ENCODE measurements at regions not wholly inside any gene's neighbourhood (a gene's known extent, or its start where the extent isn't known, plus 50 kb on each side); places are given as distances from the start of the nearest gene placed in this dataset.

- H3K4me1 ChIP-seq (ENCODE audit: control insufficient read depth, insufficient read depth, low read length): no peaks in the 10 kb centered on the region
- no peak overlapping the region for H3K4me3 ChIP-seq (ENCODE audit: low read length)
- DNase-seq: no peak
- peaks cover 3% of the 10 kb centered on the region for H3K9me3 ChIP-seq (replicated peaks; ENCODE audit: control insufficient read depth, low read depth, low read length)
- no peaks in the 10 kb centered on the region for H3K36me3 ChIP-seq (ENCODE audit: control insufficient read depth, insufficient read depth, low read length)
- no peak overlapping the region for H3K27ac ChIP-seq (ENCODE audit: low read length)
- WGBS (ENCODE audit: insufficient coverage): 92% methylated on average over 2 of the region's 4 CpGs
- H3K27me3 ChIP-seq (ENCODE audit: control insufficient read depth, insufficient read depth, low read length): no peaks in the 10 kb centered on the region
Measured at GRCh38 chr4:103375278-103375677, 177.1 kb upstream of the CENPE start.

DNA sequence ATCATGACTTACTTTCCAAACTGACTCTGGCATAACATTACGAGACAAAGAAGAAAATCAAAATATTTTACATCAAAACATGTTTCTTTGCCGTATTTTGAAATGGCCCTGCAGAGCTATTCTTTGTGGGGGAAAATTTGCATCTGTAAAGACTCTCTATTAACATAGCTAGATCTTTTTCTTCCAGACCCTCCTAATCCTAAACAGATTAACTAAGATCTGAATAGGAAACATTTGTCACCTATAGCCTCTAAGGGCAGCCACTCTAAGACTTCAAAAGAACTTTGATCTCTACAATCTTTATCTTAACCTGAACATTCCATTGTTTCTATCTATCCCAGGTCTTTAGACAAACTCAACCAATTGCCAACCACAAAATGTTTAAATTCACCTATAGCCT, 176.6 kb upstream of the CENPE start:
- no peaks in the 10 kb centered on the region for H3K27me3 ChIP-seq (ENCODE audit: control insufficient read depth, insufficient read depth, low read length)
- no peaks in the 10 kb centered on the region for H3K36me3 ChIP-seq (ENCODE audit: control insufficient read depth, insufficient read depth, low read length)
- no peak overlapping the region for H3K27ac ChIP-seq (ENCODE audit: low read length)
- no peak for DNase-seq
- H3K4me3 ChIP-seq (ENCODE audit: low read length): no peak overlapping the region
- H3K4me1 ChIP-seq (ENCODE audit: control insufficient read depth, insufficient read depth, low read length): no peaks in the 10 kb centered on the region
- WGBS (ENCODE audit: insufficient coverage): no CpG with 5 or more reads among the region's 2 CpGs
- no peaks in the 10 kb centered on the region for H3K9me3 ChIP-seq (replicated peaks; ENCODE audit: control insufficient read depth, low read depth, low read length)

DNA sequence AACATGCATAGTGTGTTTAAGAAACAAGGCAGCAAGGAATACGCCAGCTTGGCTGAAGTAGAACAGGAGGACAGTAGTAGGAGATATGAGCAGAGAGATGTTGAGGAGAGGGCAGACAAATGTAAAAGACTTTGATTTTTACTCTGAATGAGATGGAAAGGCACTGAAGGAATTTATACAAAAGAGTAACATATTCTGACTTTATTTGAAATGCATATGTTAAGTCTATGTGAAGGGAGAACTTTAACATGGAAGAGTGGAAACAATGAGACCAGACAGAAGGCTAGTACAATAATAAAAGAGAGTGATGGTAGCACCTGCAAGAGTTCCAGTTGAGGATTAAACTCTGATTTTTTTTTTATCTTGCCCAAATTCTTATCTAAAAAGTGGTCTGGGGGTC, 176.2 kb upstream of the CENPE start:
- Histone ChIP-seq H3K4me3 (ENCODE audit: low read length) (no peak overlapping the region), H3K36me3 (ENCODE audit: control insufficient read depth, insufficient read depth, low read length) (no peaks in the 10 kb centered on the region), H3K9me3 (replicated peaks; ENCODE audit: control insufficient read depth, low read depth, low read length) (no peaks in the 10 kb centered on the region), H3K4me1 (ENCODE audit: control insufficient read depth, insufficient read depth, low read length) (no peaks in the 10 kb centered on the region), H3K27ac (ENCODE audit: low read length) (no peak overlapping the region), H3K27me3 (ENCODE audit: control insufficient read depth, insufficient read depth, low read length) (no peaks in the 10 kb centered on the region)
- WGBS (ENCODE audit: insufficient coverage): 78% methylated on average over 1 of the region's 1 CpG
- no peak for DNase-seq

DNA sequence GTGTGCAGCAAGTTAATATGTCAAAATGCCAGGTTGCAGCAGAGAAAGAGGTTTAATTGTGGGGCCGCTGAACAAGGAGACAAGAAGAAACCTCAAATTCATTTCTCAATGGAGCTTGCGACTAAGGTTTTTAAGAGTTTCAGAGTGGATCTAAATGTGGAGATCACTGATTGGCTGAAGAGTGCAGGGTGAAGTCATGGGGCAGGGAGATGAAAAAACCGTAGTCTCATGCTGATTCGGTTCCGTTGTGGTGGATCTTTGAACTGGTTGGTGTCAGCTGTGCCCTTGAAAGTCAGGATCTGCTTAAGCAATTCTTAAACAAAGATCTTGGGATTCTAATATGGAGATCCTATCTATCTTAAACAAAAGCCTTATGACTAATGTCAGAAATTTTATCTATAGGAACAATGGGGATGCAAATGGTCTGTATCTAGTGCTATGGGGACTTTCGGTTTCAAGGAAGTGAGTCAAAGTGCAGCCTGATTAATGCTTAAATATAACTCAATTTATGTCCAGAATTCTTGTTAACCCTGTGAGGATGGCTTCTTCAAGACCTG, 173.9 kb upstream of the CENPE start:
- 100% methylated on average over 1 of the region's 6 CpGs for WGBS (ENCODE audit: insufficient coverage)

GRCh38 chr4:103370336-103370735, 172.2 kb upstream of the CENPE start:
- H3K36me3 ChIP-seq (ENCODE audit: control insufficient read depth, insufficient read depth, low read length): no peaks in the 10 kb centered on the region
- DNase-seq: no peak
- H3K9me3 ChIP-seq (replicated peaks; ENCODE audit: control insufficient read depth, low read depth, low read length): no peaks in the 10 kb centered on the region
- H3K27me3 ChIP-seq (ENCODE audit: control insufficient read depth, insufficient read depth, low read length): no peaks in the 10 kb centered on the region
- H3K4me1 ChIP-seq (ENCODE audit: control insufficient read depth, insufficient read depth, low read length): peaks cover 3% of the 10 kb centered on the region
- no peak overlapping the region for H3K27ac ChIP-seq (ENCODE audit: low read length)
- H3K4me3 ChIP-seq (ENCODE audit: low read length): no peak overlapping the region
- WGBS (ENCODE audit: insufficient coverage): no CpG with 5 or more reads among the region's 5 CpGs

More for the DNA sequence above, 173.9 kb upstream of the CENPE start:
- Histone ChIP-seq H3K27me3 (ENCODE audit: control insufficient read depth, insufficient read depth, low read length) (no peaks in the 10 kb centered on the region), H3K9me3 (replicated peaks; ENCODE audit: control insufficient read depth, low read depth, low read length) (no peaks in the 10 kb centered on the region), H3K27ac (ENCODE audit: low read length) (no peak overlapping the region), H3K36me3 (ENCODE audit: control insufficient read depth, insufficient read depth, low read length) (no peaks in the 10 kb centered on the region), H3K4me3 (ENCODE audit: low read length) (no peak overlapping the region), H3K4me1 (ENCODE audit: control insufficient read depth, insufficient read depth, low read length) (no peaks in the 10 kb centered on the region)
- no peak for DNase-seq

DNA sequence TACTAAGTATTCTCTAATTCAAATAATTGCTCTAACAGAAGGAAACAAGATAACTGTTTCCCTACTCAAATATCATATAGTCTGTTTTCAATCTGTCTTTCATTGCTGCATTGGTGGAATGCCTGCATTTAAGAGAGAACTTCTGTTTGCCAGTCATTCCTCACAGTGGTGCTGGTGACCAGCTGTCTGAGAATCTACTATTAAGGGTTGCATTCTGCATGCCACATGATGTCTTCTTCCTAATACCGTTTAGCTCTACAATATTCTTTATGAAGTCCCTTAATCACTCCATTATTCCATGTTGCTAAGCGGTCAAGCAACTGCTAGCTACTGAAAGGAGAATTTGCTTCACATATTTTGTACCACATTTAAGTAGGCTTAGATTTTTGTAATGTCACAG, 167.1 kb upstream of the CENPE start:
- no peaks in the 10 kb centered on the region for H3K36me3 ChIP-seq (ENCODE audit: control insufficient read depth, insufficient read depth, low read length)
- peaks cover 3% of the 10 kb centered on the region for H3K4me1 ChIP-seq (ENCODE audit: control insufficient read depth, insufficient read depth, low read length)
- WGBS (ENCODE audit: insufficient coverage): no CpG with 5 or more reads among the region's 2 CpGs
- H3K9me3 ChIP-seq (replicated peaks; ENCODE audit: control insufficient read depth, low read depth, low read length): no peaks in the 10 kb centered on the region
- H3K4me3 ChIP-seq (ENCODE audit: low read length): no peak overlapping the region
- DNase-seq: peak; percentile 32
- H3K27me3 ChIP-seq (ENCODE audit: control insufficient read depth, insufficient read depth, low read length): no peaks in the 10 kb centered on the region
- H3K27ac ChIP-seq (ENCODE audit: low read length): no peak overlapping the region

DNA sequence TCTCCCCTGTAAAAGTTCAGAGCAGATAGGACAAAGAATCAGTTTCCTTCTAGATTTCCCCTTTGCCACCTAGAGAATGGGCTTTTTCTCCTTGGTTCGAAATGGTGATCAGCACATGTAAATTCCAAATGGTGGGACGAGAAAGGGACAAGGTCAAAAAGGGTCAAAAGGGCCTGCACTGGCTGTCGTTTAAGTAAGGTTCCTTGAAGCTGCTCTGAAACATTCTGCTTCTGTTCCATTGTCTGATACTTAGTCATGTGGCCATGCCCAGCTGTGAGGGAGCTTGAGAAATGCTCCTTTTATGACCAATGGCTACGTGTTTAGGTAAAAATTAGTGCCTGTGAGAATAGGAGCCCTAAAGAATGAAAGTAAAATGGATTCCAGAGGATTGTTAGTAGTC, 165.9 kb upstream of the CENPE start:
- 56% methylated on average over 3 of the region's 4 CpGs for WGBS (ENCODE audit: insufficient coverage)
- H3K27me3 ChIP-seq (ENCODE audit: control insufficient read depth, insufficient read depth, low read length): no peaks in the 10 kb centered on the region
- no peak overlapping the region for H3K27ac ChIP-seq (ENCODE audit: low read length)
- H3K36me3 ChIP-seq (ENCODE audit: control insufficient read depth, insufficient read depth, low read length): no peaks in the 10 kb centered on the region
- no peak for DNase-seq
- H3K9me3 ChIP-seq (replicated peaks; ENCODE audit: control insufficient read depth, low read depth, low read length): peaks cover 9% of the 10 kb centered on the region
- peaks cover 3% of the 10 kb centered on the region for H3K4me1 ChIP-seq (ENCODE audit: control insufficient read depth, insufficient read depth, low read length)
- H3K4me3 ChIP-seq (ENCODE audit: low read length): no peak overlapping the region

GRCh38 chr4:103361926-103362325, 163.8 kb upstream of the CENPE start:
- Histone ChIP-seq H3K4me1 (ENCODE audit: control insufficient read depth, insufficient read depth, low read length) (peaks cover 3% of the 10 kb centered on the region), H3K27me3 (ENCODE audit: control insufficient read depth, insufficient read depth, low read length) (no peaks in the 10 kb centered on the region), H3K4me3 (ENCODE audit: low read length) (no peak overlapping the region), H3K27ac (ENCODE audit: low read length) (no peak overlapping the region), H3K36me3 (ENCODE audit: control insufficient read depth, insufficient read depth, low read length) (no peaks in the 10 kb centered on the region), H3K9me3 (replicated peaks; ENCODE audit: control insufficient read depth, low read depth, low read length) (peaks cover 9% of the 10 kb centered on the region)
- no peak for DNase-seq

GRCh38 chr4:103359900-103360299, 161.8 kb upstream of the CENPE start:
- DNase-seq: no peak
- Histone ChIP-seq H3K4me1 (ENCODE audit: control insufficient read depth, insufficient read depth, low read length) (no peaks in the 10 kb centered on the region), H3K36me3 (ENCODE audit: control insufficient read depth, insufficient read depth, low read length) (no peaks in the 10 kb centered on the region), H3K27ac (ENCODE audit: low read length) (no peak overlapping the region), H3K4me3 (ENCODE audit: low read length) (no peak overlapping the region), H3K27me3 (ENCODE audit: control insufficient read depth, insufficient read depth, low read length) (no peaks in the 10 kb centered on the region), H3K9me3 (replicated peaks; ENCODE audit: control insufficient read depth, low read depth, low read length) (peaks cover 9% of the 10 kb centered on the region)
- 67% methylated on average over 2 of the region's 2 CpGs for WGBS (ENCODE audit: insufficient coverage)

GRCh38 chr4:103354006-103354405, 155.9 kb upstream of the CENPE start:
- Histone ChIP-seq H3K27me3 (ENCODE audit: control insufficient read depth, insufficient read depth, low read length) (no peaks in the 10 kb centered on the region), H3K27ac (ENCODE audit: low read length) (no peak overlapping the region), H3K4me3 (ENCODE audit: low read length) (no peak overlapping the region), H3K4me1 (ENCODE audit: control insufficient read depth, insufficient read depth, low read length) (no peaks in the 10 kb centered on the region), H3K36me3 (ENCODE audit: control insufficient read depth, insufficient read depth, low read length) (no peaks in the 10 kb centered on the region), H3K9me3 (replicated peaks; ENCODE audit: control insufficient read depth, low read depth, low read length) (no peaks in the 10 kb centered on the region)
- DNase-seq: no peak
- WGBS (ENCODE audit: insufficient coverage): no CpG with 5 or more reads among the region's 2 CpGs

GRCh38 chr4:103329642-103330041, 131.5 kb upstream of the CENPE start:
- H3K36me3 ChIP-seq (ENCODE audit: control insufficient read depth, insufficient read depth, low read length): no peaks in the 10 kb centered on the region
- no peak overlapping the region for H3K27ac ChIP-seq (ENCODE audit: low read length)
- no peaks in the 10 kb centered on the region for H3K27me3 ChIP-seq (ENCODE audit: control insufficient read depth, insufficient read depth, low read length)
- no peak overlapping the region for H3K4me3 ChIP-seq (ENCODE audit: low read length)
- no peak for DNase-seq
- no peaks in the 10 kb centered on the region for H3K4me1 ChIP-seq (ENCODE audit: control insufficient read depth, insufficient read depth, low read length)
- H3K9me3 ChIP-seq (replicated peaks; ENCODE audit: control insufficient read depth, low read depth, low read length): no peaks in the 10 kb centered on the region

Measured in muscle of leg (tissue), 3 donors.